Stimulated activated CD4-positive, alpha-beta T cell treated with anti-CD3 and anti-CD28 coated beads, Interleukin-2, amount 100 ng/mL, for 48 hours (primary cell): ENCODE measurements at regions not wholly inside any gene's neighbourhood (a gene's known extent, or its start where the extent isn't known, plus 50 kb on each side); places are given as distances from the start of the nearest gene placed in this dataset.
"Not testable (repeated sequence)": the region's sequence is repeated elsewhere in the genome, so short reads cannot be mapped to it uniquely, and the experiment has no call there.

ENCODE experiments used
- DNase-seq, 2 donors: peaks; one replicate each; pipeline ENCODE4 v3.0.0-alpha.2; 2020

DNA sequence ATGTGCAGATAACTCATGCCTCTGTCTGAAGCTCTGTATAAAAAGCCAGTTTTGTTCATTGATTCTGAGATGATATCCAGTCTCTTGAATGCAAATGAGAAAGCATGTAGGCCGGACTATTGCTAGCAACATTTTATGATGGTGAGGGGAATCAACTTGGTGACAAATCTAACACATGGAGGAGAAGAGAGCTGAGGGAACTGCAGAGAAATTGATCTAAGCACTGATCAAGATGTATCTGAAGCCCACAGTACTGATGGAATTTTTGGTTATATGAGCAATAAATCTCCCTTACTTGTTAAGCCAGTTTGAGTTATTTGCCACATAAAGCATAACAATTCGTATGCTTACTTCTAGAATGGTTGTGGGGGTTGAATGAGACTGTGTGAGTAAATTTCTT lies 295.6 kb upstream of the DDHD1 start:
- DNase-seq: no peak

GRCh38 chr14:53444677-53445312 lies 291.7 kb upstream of the DDHD1 start:
- DNase-seq: no peak

GRCh38 chr14:53441789-53442188 lies 288.7 kb upstream of the DDHD1 start:
- DNase-seq: no peak

DNA sequence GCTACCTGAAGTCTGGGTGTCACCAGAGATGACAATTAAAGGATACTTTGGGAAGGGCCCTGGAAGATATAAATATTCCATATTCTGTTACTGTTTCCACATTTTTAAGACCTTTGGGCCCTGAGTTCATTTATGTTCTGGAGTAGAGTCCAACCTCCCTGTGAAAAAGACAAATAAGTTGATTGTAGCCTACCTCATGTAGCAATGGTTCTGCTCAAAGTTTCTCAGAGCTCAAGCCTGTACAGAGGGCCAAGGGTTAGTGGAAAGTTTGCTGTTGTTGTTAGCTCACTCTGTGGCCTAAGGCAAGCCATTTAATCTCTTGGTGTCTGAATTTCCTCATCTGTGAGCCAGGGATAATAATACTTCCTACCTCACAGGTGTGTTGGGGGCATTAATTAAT lies 284.7 kb upstream of the DDHD1 start:
- DNase-seq: no peak

DNA sequence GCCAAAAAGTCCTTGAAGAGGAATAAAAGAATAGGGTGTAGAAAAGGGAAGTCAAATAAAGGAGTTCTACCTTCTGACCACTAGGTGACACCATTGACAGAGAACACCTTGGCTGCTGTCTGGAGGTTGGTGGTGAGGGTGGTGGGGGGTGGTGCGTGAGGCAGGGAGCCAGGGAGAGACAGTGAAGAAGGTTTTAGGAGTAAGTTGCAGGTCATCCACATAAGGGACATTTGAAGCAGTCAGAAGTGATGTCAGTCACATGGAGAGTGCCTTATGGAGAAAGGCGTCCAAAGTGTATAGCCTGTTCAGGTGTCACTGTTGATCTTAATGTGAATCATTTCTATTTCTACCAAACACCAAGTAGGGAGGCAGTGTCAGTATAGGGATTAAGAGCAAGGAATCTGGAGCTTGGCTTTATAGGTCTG lies 279.3 kb upstream of the DDHD1 start:
- DNase-seq: no peak

- no peak for DNase-seq
Measured at GRCh38 chr14:53430870-53431269, 277.7 kb upstream of the DDHD1 start.

DNA sequence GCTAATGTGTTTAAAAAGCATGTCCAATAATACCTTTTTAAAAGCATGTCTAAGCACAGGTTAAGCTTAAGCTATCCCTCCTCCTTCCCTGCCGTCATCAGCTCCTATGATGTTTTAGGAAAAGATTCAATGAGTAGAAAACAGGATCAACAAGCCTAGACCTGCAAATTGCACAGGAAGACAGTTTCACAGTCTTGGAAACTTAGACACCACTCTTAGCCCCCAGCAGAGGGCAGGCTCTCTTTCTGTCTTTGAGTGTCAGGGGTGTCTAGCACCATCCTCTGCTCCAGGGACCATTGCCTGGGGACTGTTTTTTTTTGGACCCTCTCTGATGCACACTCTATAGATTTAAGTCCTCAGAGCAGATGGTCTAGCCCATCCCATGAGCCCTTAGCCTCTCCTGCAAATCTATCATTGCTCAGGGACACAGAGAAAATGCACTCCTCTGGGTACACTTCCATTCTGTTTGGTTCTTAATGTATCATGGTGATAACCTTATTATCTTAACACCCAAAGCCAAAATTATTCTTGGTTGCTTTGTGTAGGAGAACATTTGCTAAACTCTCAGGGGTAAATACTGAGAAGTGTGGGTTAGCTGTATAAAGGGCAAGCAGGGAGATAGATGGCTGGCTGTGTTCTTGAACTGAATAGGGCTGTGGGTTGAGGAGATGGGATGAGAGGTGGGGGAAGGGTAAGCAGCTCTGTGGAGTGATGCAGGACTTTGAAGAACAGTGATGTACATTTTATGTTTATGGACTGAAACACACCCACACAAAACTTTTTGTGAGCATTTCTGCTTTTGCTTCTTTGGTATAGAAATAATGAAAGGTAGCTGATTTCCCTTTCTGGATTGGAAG lies 259.9 kb upstream of the DDHD1 start:
- DNase-seq: no peak

GRCh38 chr14:53411125-53411524 lies 258.0 kb upstream of the DDHD1 start:
- DNase-seq: no peak

- DNase-seq: no peak
Measured at GRCh38 chr14:53409969-53410368, 256.8 kb upstream of the DDHD1 start.

- DNase-seq: no peak
Measured at GRCh38 chr14:53409289-53409688, 256.2 kb upstream of the DDHD1 start.

GRCh38 chr14:53408175-53408879 lies 255.2 kb upstream of the DDHD1 start:
- DNase-seq: no peak

GRCh38 chr14:53406519-53406918 lies 253.4 kb upstream of the DDHD1 start:
- DNase-seq: no peak

- DNase-seq: no peak
Measured at GRCh38 chr14:53401646-53402045, 248.5 kb upstream of the DDHD1 start.

DNA sequence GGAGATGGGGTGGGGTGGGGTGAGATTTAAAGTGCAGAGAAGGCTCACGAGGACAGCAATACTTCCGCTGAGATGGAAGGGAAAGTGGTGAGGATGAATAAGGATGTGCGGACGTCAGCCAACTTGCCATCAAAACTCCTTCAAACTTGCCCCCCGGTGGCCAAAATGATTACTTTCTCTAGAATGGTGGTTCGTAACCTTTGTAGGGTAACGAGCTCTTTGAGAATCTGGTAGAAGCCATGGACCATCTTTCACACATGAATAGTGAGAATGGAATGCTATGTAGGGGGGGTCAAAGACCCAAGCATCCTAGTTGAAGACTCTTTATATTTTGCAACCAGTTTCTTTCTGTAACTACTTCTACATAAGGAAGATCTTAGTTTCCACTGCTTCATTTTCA lies 245.9 kb upstream of the DDHD1 start:
- DNase-seq: no peak

DNA sequence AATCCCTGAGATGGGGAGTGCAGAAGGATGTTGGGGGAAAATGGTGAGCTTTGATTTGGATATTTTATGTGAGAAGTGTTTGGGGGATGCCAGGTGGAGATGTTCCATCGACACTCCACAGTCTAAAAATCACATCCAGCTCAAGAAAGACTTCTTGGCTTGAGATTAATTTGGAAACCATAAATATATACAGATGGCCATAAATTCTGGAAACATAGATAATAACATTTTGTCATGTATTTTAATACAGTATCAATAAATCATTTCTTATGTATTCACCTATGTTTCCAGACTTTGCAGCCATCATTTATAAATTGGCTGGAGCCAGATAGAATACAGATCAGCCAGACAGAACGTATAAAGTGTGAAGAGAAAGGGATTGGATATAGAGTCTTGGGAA lies 245.5 kb upstream of the DDHD1 start:
- DNase-seq: no peak

DNA sequence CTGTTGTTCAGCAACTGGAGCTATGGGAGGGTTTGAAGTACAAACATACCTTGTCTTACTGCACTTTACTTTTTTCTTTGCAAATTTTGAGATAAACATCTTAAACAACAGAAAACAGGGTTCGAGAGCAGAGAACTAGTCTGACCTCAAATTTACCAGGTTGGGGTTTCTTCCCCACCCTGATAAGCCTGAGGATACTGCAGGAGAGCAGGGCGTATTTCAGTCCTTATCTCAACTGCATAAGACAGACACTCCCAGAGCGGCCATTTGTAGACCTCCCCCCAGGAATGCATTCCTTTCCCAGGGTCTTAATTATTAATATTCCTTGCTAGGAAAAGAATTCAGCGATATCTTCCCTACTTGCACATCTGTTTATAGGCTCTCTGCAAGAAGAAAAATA lies 242.1 kb upstream of the DDHD1 start:
- DNase-seq: not testable (repeated sequence)

- no peak for DNase-seq
Measured at GRCh38 chr14:53391631-53392285, 238.6 kb upstream of the DDHD1 start.

DNA sequence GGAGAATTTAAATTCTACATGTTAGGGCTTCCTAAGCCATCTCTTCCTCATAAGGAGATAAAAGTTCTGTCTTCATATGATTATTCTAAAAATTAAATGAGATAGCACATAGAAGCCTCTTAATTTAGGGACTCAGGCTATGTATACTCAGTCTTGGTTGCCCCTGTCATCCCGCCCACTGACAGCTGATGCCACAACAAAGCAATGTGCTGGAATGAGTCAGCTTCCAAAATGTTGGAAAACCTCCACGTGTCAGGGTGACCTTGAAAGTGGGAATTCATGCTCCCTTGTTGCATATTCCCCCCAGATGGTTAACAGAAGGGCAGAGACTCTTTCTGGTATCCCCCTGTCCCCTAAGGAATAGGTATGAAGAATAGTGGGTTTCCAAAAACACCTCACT lies 238.0 kb upstream of the DDHD1 start:
- no peak for DNase-seq

- no peak for DNase-seq
Measured at GRCh38 chr14:53390008-53390407, 236.9 kb upstream of the DDHD1 start.

- no peak for DNase-seq
Measured at GRCh38 chr14:53389202-53389601, 236.1 kb upstream of the DDHD1 start.

DNA sequence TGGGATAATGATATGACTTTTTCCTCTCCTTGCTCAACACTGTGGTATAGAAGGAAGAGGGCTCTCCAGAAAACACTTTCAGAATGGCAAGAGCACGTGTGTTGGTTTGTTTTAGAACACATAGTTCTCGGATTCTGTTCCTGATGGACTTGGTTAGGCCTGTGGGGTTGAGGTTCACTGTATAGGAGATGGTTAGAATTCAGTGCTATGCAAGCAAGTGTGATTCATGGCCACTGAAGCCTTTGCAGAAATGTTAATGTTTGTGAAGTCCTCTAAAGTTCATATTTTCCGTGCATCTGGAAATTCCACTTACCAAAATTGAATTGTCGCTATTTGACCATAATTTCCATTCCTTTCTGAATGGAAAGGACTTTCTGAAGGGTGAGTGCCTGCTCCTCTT lies 233.2 kb upstream of the DDHD1 start:
- no peak for DNase-seq

GRCh38 chr14:53384536-53384935 lies 231.4 kb upstream of the DDHD1 start:
- no peak for DNase-seq

- DNase-seq: no peak
Measured at GRCh38 chr14:53384073-53384472, 230.9 kb upstream of the DDHD1 start.
